Keratinocyte (primary cell): ENCODE measurements at regions not wholly inside any gene's neighbourhood (a gene's known extent, or its start where the extent isn't known, plus 50 kb on each side); places are given as distances from the start of the nearest gene placed in this dataset.

Experiments
- DNase-seq: peaks from one replicate; pipeline ENCODE4 v3.0.0-alpha.2; 2011; ENCODE audit warnings: low read depth, missing footprints, low spot score
- FAIRE-seq: peaks from 2 replicates; lab custom pipeline; 2011; peaks lifted over from hg19 to GRCh38; lab: Jason Lieb, UNC
- H2AFZ ChIP-seq: 2 replicates; pipeline ENCODE4 v1.6.0; 2012; ENCODE audit warnings: low read length, control low read depth, inconsistent platforms; ENCODE audit not compliant: control insufficient read depth
- H3K27ac ChIP-seq: 2 replicates; pipeline ENCODE4 v1.5.1; 2011; ENCODE audit warnings: low read length; ENCODE audit not compliant: control insufficient read depth, insufficient read depth
- H3K27me3 ChIP-seq: 3 replicates; pipeline ENCODE4 v1.6.0; 2011; ENCODE audit warnings: low read length; ENCODE audit not compliant: control insufficient read depth, insufficient read depth; ENCODE audit errors: extremely low read depth
- H3K36me3 ChIP-seq, 2 experiments: 2 replicates in 1 of 2; 3 replicates in 1 of 2; pipeline ENCODE4 v1.5.1; 2011; ENCODE audit warnings: low read length in 2 of 2, mild to moderate bottlenecking in 1 of 2; ENCODE audit not compliant: control insufficient read depth in 2 of 2, insufficient read depth in 2 of 2; ENCODE audit errors: extremely low read depth in 1 of 2
- H3K4me1 ChIP-seq: 3 replicates; pipeline ENCODE4 v1.5.1; 2011; ENCODE audit warnings: low read length; ENCODE audit not compliant: control insufficient read depth, insufficient read depth; ENCODE audit errors: extremely low read depth
- H3K4me2 ChIP-seq: 3 replicates; pipeline ENCODE4 v1.6.0; 2011; ENCODE audit warnings: low read depth, low read length; ENCODE audit not compliant: control insufficient read depth, insufficient read depth; ENCODE audit errors: extremely low read depth
- H3K4me3 ChIP-seq, 3 experiments: fragments of 200-600 bp in 1 of 3; sonication (generic) in 1 of 3; 2 replicates in 2 of 3; 3 replicates in 1 of 3; pipeline ENCODE4 v1.5.1; 2011 to 2016; ENCODE audit warnings: low read length in 3 of 3, mild to moderate bottlenecking in 3 of 3, control low read depth in 2 of 3, inconsistent platforms in 1 of 3, low read depth in 1 of 3, mixed read lengths in 1 of 3, mixed run types in 1 of 3, moderate library complexity in 1 of 3; ENCODE audit not compliant: control insufficient read depth in 2 of 3, insufficient read depth in 2 of 3; ENCODE audit errors: extremely low read depth in 1 of 3
- H3K79me2 ChIP-seq: 2 replicates; pipeline ENCODE4 v1.6.0; 2012; ENCODE audit warnings: low read length; ENCODE audit not compliant: control insufficient read depth, insufficient read depth
- H3K9ac ChIP-seq: 3 replicates; pipeline ENCODE4 v1.6.0; 2011; ENCODE audit warnings: low read length; ENCODE audit not compliant: control insufficient read depth, insufficient read depth; ENCODE audit errors: extremely low read depth
- H3K9me1 ChIP-seq: 3 replicates; pipeline ENCODE4 v1.6.0; 2011; ENCODE audit warnings: low read length; ENCODE audit not compliant: control insufficient read depth, insufficient read depth; ENCODE audit errors: extremely low read depth
- H3K9me3 ChIP-seq: 2 replicates; pipeline ENCODE4 v1.5.1; 2012; ENCODE audit warnings: low read depth, low read length; ENCODE audit not compliant: control insufficient read depth
- H4K20me1 ChIP-seq: 3 replicates; pipeline ENCODE4 v1.6.0; 2011; ENCODE audit warnings: low read length; ENCODE audit not compliant: control insufficient read depth, insufficient read depth; ENCODE audit errors: extremely low read depth
- EZH2 ChIP-seq: IDR thresholded peaks from one replicate; pipeline ENCODE4 v1.6.1; 2012; ENCODE audit warnings: inconsistent platforms, mild to moderate bottlenecking, low read length, moderate library complexity
- dilution Hi-C: fragments of 300-500 bp; cut with MboI; formaldehyde crosslinking; loops from one replicate; pipeline ENCODE4 v1.7.0; 2020; ENCODE audit warnings: low sequenced_read_pairs; ENCODE audit not compliant: extremely low pct_ligation_motif_present
- TF ChIP-seq, protein P1 (sequence below), 3 experiments: IDR thresholded peaks in 1 of 3; conservative IDR thresholded peaks in 1 of 3; optimal IDR thresholded peaks in 1 of 3; 2 replicates in 2 of 3; 3 replicates in 1 of 3; pipeline versions ENCODE3 to v1.5.1; 2011; ENCODE audit warnings: low read length in 3 of 3, mild to moderate bottlenecking in 3 of 3, moderate library complexity in 2 of 3, control low read depth in 1 of 3, inconsistent platforms in 1 of 3; ENCODE audit not compliant: insufficient read depth in 2 of 3; ENCODE audit errors: extremely low read depth in 1 of 3

DNA sequence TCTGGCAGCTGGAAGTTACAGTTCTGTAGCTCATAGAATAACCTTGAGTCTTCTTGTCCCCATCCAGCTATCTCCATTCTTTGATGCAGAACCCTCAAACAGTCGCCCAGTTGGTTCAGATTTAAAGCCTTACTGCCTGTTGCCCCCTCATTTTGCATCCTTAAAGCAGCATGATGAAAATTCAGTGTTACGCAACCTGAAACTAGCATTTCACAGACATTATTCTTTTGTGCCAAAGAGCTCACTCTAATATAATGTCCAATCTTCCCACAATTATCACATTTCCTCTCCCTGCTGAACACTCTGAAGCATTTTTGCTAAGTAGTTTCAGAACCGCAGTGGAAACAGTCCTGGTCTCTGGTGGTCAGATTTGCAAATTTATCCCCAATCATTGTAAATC, 318.0 kb downstream of the PSAT1 start:
- FAIRE-seq: no peak

DNA sequence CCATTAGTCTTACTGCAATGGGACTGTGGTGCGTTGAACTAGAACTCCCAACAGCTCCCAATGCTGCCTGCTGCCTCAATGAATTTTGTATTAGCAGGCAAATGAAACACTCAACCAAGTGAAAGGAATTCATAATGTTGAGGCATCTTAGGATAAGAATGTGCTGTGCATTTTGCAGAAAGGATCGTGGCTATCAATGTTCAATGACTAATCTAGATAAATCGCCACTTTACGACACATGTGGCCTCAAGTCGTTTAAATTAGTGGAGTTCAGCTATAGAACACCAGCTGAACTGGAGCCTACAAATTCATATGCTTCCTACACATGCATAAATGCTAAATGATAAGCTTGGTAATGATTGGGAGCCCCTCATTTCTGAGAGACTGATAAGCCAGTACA, 318.4 kb downstream of the PSAT1 start:
- TF ChIP-seq, protein P1, sequence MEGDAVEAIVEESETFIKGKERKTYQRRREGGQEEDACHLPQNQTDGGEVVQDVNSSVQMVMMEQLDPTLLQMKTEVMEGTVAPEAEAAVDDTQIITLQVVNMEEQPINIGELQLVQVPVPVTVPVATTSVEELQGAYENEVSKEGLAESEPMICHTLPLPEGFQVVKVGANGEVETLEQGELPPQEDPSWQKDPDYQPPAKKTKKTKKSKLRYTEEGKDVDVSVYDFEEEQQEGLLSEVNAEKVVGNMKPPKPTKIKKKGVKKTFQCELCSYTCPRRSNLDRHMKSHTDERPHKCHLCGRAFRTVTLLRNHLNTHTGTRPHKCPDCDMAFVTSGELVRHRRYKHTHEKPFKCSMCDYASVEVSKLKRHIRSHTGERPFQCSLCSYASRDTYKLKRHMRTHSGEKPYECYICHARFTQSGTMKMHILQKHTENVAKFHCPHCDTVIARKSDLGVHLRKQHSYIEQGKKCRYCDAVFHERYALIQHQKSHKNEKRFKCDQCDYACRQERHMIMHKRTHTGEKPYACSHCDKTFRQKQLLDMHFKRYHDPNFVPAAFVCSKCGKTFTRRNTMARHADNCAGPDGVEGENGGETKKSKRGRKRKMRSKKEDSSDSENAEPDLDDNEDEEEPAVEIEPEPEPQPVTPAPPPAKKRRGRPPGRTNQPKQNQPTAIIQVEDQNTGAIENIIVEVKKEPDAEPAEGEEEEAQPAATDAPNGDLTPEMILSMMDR (optimal IDR thresholded peaks at IDR 0.05 in 1 of 3, IDR thresholded peaks at IDR 0.05 in 1 of 3, conservative IDR thresholded peaks at IDR 0.05 in 1 of 3; ENCODE audit: extremely low read depth in 1 of 3, insufficient read depth in 2 of 3, low read length in 3 of 3): no peak
- no peak for TF ChIP-seq EZH2
- Histone ChIP-seq H3K27me3 (no peaks in the 10 kb centered on the region), H3K4me2 (no peak overlapping the region), H3K36me3 (no peaks in the 10 kb centered on the region), H3K9ac (no peak overlapping the region), H3K9me1 (no peaks in the 10 kb centered on the region), H3K4me3 (no peak overlapping the region), H3K27ac (no peak overlapping the region), H4K20me1 (no peaks in the 10 kb centered on the region), H3K79me2 (no peaks in the 10 kb centered on the region), H2AFZ (no peak overlapping the region), H3K9me3 (no peaks in the 10 kb centered on the region), H3K4me1 (no peaks in the 10 kb centered on the region)
- FAIRE-seq (no peak), DNase-seq (no peak)
- dilution Hi-C loops: no loop called here

More for the DNA sequence above, 318.0 kb downstream of the PSAT1 start:
- H2AFZ ChIP-seq: no peak overlapping the region
- H3K4me1 ChIP-seq: no peaks in the 10 kb centered on the region
- H3K9me3 ChIP-seq: no peaks in the 10 kb centered on the region
- no peak for TF ChIP-seq EZH2
- TF ChIP-seq, protein P1 (optimal IDR thresholded peaks at IDR 0.05 in 1 of 3, IDR thresholded peaks at IDR 0.05 in 1 of 3, conservative IDR thresholded peaks at IDR 0.05 in 1 of 3; ENCODE audit: extremely low read depth in 1 of 3, insufficient read depth in 2 of 3, low read length in 3 of 3): no peak
- H4K20me1 ChIP-seq: no peaks in the 10 kb centered on the region
- DNase-seq: no peak
- H3K79me2 ChIP-seq: no peaks in the 10 kb centered on the region
- H3K9me1 ChIP-seq: no peaks in the 10 kb centered on the region
- dilution Hi-C loops: no loop called here
- H3K4me3 ChIP-seq: no peak overlapping the region
- no peaks in the 10 kb centered on the region for H3K27me3 ChIP-seq
- no peak overlapping the region for H3K9ac ChIP-seq
- no peak overlapping the region for H3K27ac ChIP-seq
- no peak overlapping the region for H3K4me2 ChIP-seq
- no peaks in the 10 kb centered on the region for H3K36me3 ChIP-seq
